ENCODE measurements at regions not wholly inside any gene's neighbourhood (a gene's known extent, or its start where the extent isn't known, plus 50 kb on each side); places are given as distances from the start of the nearest gene placed in this dataset.

- DNase-seq (ENCODE audit: low read depth) = no peak
- no peak overlapping the region for H3K4me3 ChIP-seq (ENCODE audit: low read length)
- TF ChIP-seq CTCF (IDR thresholded peaks at IDR 0.05; ENCODE audit: insufficient read depth, low read depth, low read length, missing control alignments) = no peak
Measured at GRCh38 chr2:128377071-128377910, 58.6 kb upstream of the HS6ST1 start.

GRCh38 chr2:128378231-128379020, 59.8 kb upstream of the HS6ST1 start:
- no peak for DNase-seq (ENCODE audit: low read depth)
- TF ChIP-seq CTCF (IDR thresholded peaks at IDR 0.05; ENCODE audit: insufficient read depth, low read depth, low read length, missing control alignments) = no peak
- H3K4me3 ChIP-seq (ENCODE audit: low read length) = no peak overlapping the region

GRCh38 chr2:128379021-128380015, 60.6 kb upstream of the HS6ST1 start:
- peak; percentile 47 for DNase-seq (ENCODE audit: low read depth)
- H3K4me3 ChIP-seq (ENCODE audit: low read length) = no peak overlapping the region
- no peak for TF ChIP-seq CTCF (IDR thresholded peaks at IDR 0.05; ENCODE audit: insufficient read depth, low read depth, low read length, missing control alignments)

- TF ChIP-seq CTCF (IDR thresholded peaks at IDR 0.05; ENCODE audit: insufficient read depth, low read depth, low read length, missing control alignments) = no peak
- no peak for DNase-seq (ENCODE audit: low read depth)
- H3K4me3 ChIP-seq (ENCODE audit: low read length) = no peak overlapping the region
Measured at GRCh38 chr2:128380061-128380889, 61.6 kb upstream of the HS6ST1 start.

GRCh38 chr2:128380961-128381938, 62.6 kb upstream of the HS6ST1 start:
- no peak for DNase-seq (ENCODE audit: low read depth)
- H3K4me3 ChIP-seq (ENCODE audit: low read length) = no peak overlapping the region
- no peak for TF ChIP-seq CTCF (IDR thresholded peaks at IDR 0.05; ENCODE audit: insufficient read depth, low read depth, low read length, missing control alignments)

Measured in epithelial cell of esophagus (primary cell).